Stimulated activated naive B cell treated with anti-CD40 and anti-IgM and Interleukin-4, amounts not matched to agents 10 μg/mL and 1 μg/mL and 100 μg/mL, for 72 hours (primary cell): ENCODE measurements at regions not wholly inside any gene's neighbourhood (a gene's known extent, or its start where the extent isn't known, plus 50 kb on each side); places are given as distances from the start of the nearest gene placed in this dataset.

ENCODE experiments used
- ATAC-seq, 2 donors: fragments of 150-1000 bp; cut with Tn5 transposase; replicated peaks; 2 replicates each; pipeline ENCODE4 v1.10.0; 2021; ENCODE audit warnings: moderate library complexity in 1 of 2
- DNase-seq: peaks from one replicate; pipeline ENCODE4 v3.0.0; 2021
- H3K27ac Mint-ChIP-seq: one replicate; pipeline ENCODE4 v1.8.0; 2022; ENCODE audit warnings: mild to moderate bottlenecking, mixed read lengths
- H3K27me3 Mint-ChIP-seq, 2 donors: one replicate each; pipeline ENCODE4 v1.8.0; 2022; ENCODE audit warnings: mixed read lengths in 2 of 2
- H3K36me3 Mint-ChIP-seq, 2 donors: one replicate each; pipeline ENCODE4 v1.8.0; 2022; ENCODE audit warnings: mixed read lengths in 2 of 2, mild to moderate bottlenecking in 1 of 2
- H3K4me1 Mint-ChIP-seq, 2 donors: one replicate each; pipeline ENCODE4 v1.8.0; 2022; ENCODE audit warnings: mixed read lengths in 2 of 2, mild to moderate bottlenecking in 1 of 2
- H3K4me3 Mint-ChIP-seq, 2 donors: one replicate each; pipeline ENCODE4 v1.8.0; 2022; ENCODE audit warnings: mild to moderate bottlenecking in 2 of 2, mixed read lengths in 2 of 2, moderate library complexity in 1 of 2
- H3K9me3 Mint-ChIP-seq, 2 donors: one replicate each; pipeline ENCODE4 v1.8.0; 2022; ENCODE audit warnings: mixed read lengths in 2 of 2, mild to moderate bottlenecking in 1 of 2

DNA sequence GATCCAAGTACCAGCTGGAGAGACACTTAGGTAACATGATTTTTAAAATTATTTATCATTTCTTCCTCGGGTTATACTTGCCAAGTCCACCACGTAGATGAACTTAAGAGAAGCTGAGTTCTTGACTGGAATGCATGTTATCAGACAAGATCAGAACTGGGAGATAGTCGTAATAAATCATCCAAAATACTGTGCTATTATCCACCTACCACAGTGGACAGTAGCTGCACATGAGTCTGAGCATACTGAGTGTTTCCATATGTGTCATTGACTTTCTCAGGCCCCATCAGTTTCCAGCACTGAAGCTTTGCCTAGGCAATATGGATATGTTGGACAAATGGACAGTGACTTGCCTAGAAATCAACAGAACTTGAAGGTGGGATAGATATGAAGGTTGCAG, 77.9 kb upstream of the RRP15 start:
- Mint-ChIP-seq H3K4me3 (no peak overlapping the region), H3K27ac (no peak overlapping the region), H3K36me3 (no peaks in the 10 kb centered on the region), H3K27me3 (no peaks in the 10 kb centered on the region), H3K9me3 (peaks cover 0 to 7% of the 10 kb centered on the region in 2 donors), H3K4me1 (no peaks in the 10 kb centered on the region)
- DNase-seq (no peak), ATAC-seq (no peak)

GRCh38 chr1:218209351-218209861, 75.7 kb upstream of the RRP15 start:
- ATAC-seq: no peak

GRCh38 chr1:218211241-218211640, 73.9 kb upstream of the RRP15 start:
- H3K36me3 Mint-ChIP-seq: no peaks in the 10 kb centered on the region
- H3K4me3 Mint-ChIP-seq: no peak overlapping the region
- DNase-seq (no peak), ATAC-seq (no peak)
- no peaks in the 10 kb centered on the region for H3K4me1 Mint-ChIP-seq
- H3K27me3 Mint-ChIP-seq: peaks cover 11% of the 10 kb centered on the region in 2 donors
- H3K27ac Mint-ChIP-seq: no peak overlapping the region
- no peaks in the 10 kb centered on the region for H3K9me3 Mint-ChIP-seq

More at GRCh38 chr1:218209351-218209861, 75.7 kb upstream of the RRP15 start:
- Mint-ChIP-seq H3K4me1 (no peaks in the 10 kb centered on the region), H3K36me3 (no peaks in the 10 kb centered on the region), H3K9me3 (no peaks in the 10 kb centered on the region), H3K27ac (no peak overlapping the region), H3K4me3 (no peak overlapping the region), H3K27me3 (peaks cover 6 to 7% of the 10 kb centered on the region in 2 donors)
- no peak for DNase-seq

DNA sequence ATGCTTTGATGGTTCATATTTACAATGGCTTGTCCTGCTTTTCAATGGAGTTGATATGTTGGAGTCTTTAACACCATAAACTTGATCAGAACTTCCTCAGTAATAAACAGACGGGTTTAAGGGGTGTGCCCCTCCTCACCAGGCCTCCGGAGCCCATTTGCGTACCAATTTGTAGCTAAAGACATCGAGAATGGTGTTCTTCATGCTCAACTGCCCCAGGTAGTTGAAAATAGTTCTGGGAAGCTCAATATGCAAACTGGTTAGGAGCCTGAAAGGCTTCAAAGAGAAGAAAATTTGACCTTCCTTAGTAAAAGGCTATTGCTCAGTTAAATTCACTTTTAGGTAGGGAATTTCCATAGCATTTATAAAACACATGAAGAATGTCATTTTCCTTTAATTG, 68.1 kb upstream of the RRP15 start:
- ATAC-seq (no peak), DNase-seq (no peak)
- no peaks in the 10 kb centered on the region for H3K4me1 Mint-ChIP-seq
- H3K4me3 Mint-ChIP-seq: no peak overlapping the region
- no peaks in the 10 kb centered on the region for H3K9me3 Mint-ChIP-seq
- no peaks in the 10 kb centered on the region for H3K36me3 Mint-ChIP-seq
- H3K27ac Mint-ChIP-seq: no peak overlapping the region
- peaks cover 14 to 24% of the 10 kb centered on the region in 2 donors for H3K27me3 Mint-ChIP-seq

DNA sequence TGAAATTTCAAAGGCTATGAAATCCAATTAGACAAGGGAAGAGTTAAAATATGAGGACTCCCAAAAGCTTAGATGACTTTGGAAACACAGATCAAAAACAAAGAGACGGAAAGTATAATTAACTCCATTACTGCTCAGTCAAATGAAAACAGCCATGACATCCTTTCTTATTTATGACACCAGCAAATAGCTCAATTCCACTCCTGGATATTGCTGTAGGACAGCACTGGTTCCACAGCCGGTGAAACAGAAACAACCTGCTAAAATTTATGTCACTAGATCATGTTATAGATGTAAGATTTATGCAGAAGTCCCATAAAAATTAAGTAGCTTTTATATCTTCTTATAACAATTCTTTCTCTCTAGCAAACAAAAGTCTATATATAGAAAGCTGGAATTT, 65.6 kb upstream of the RRP15 start:
- peaks cover 8 to 17% of the 10 kb centered on the region in 2 donors for H3K27me3 Mint-ChIP-seq

GRCh38 chr1:218224101-218224500, 61.0 kb upstream of the RRP15 start:
- Mint-ChIP-seq H3K4me3 (no peak overlapping the region), H3K9me3 (no peaks in the 10 kb centered on the region), H3K27ac (no peak overlapping the region), H3K27me3 (peaks cover 0 to 4% of the 10 kb centered on the region in 2 donors), H3K36me3 (no peaks in the 10 kb centered on the region), H3K4me1 (no peaks in the 10 kb centered on the region)
- no peak for DNase-seq
- no peak for ATAC-seq

More for the DNA sequence above, 65.6 kb upstream of the RRP15 start:
- Mint-ChIP-seq H3K9me3 (no peaks in the 10 kb centered on the region), H3K4me3 (no peak overlapping the region), H3K4me1 (no peaks in the 10 kb centered on the region), H3K36me3 (no peaks in the 10 kb centered on the region), H3K27ac (no peak overlapping the region)
- ATAC-seq: no peak
- DNase-seq: no peak

DNA sequence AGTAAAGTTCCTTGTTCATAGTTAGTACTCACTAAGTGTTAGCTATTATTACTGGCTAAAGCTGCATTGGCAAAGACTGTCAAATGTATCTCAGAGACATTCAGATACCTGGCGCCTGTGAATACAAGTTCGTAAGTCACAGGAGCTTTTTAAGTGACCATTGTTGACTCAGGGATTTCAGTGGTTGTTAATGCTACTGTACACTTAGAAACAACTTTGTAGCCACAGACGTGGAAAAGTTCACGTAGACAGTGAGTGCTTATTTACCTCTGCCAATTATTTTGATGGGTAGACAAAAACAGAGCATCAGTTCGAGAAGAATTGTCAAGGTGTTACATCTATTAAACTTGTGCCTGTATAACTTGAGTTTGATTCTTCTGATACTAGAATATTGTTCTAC, 59.1 kb upstream of the RRP15 start:
- ATAC-seq (no peak), DNase-seq (no peak)
- H3K27me3 Mint-ChIP-seq: no peaks in the 10 kb centered on the region
- no peak overlapping the region for H3K4me3 Mint-ChIP-seq
- no peak overlapping the region for H3K27ac Mint-ChIP-seq
- no peaks in the 10 kb centered on the region for H3K4me1 Mint-ChIP-seq
- H3K9me3 Mint-ChIP-seq: no peaks in the 10 kb centered on the region
- H3K36me3 Mint-ChIP-seq: no peaks in the 10 kb centered on the region
